Esophagus squamous epithelium (tissue), 4 donors: ENCODE measurements at regions not wholly inside any gene's neighbourhood (a gene's known extent, or its start where the extent isn't known, plus 50 kb on each side); places are given as distances from the start of the nearest gene placed in this dataset.
"Not testable (repeated sequence)": the region's sequence is repeated elsewhere in the genome, so short reads cannot be mapped to it uniquely, and the experiment has no call there.

Experiments
- POLR2A ChIP-seq, 4 donors: fragments of 450-650 bp; IDR thresholded peaks; one replicate each; pipeline ENCODE4 v1.6.1; 2017; ENCODE audit warnings: antibody characterized with exemption in 4 of 4, mild to moderate bottlenecking in 4 of 4, moderate library complexity in 3 of 4
- TF ChIP-seq, protein P1 (sequence below), 6 experiments: fragments of 450-650 bp in 4 of 6; fragments of 200-600 bp in 2 of 6; sonication (generic) in 2 of 6; IDR thresholded peaks; one replicate each; pipeline ENCODE4 v1.5.1; 2016 to 2019; ENCODE audit warnings: antibody characterized with exemption in 6 of 6, mild to moderate bottlenecking in 4 of 6, moderate library complexity in 4 of 6

- TF ChIP-seq POLR2A (IDR thresholded peaks at IDR 0.05), result not testable (repeated sequence)
- TF ChIP-seq, protein P1, sequence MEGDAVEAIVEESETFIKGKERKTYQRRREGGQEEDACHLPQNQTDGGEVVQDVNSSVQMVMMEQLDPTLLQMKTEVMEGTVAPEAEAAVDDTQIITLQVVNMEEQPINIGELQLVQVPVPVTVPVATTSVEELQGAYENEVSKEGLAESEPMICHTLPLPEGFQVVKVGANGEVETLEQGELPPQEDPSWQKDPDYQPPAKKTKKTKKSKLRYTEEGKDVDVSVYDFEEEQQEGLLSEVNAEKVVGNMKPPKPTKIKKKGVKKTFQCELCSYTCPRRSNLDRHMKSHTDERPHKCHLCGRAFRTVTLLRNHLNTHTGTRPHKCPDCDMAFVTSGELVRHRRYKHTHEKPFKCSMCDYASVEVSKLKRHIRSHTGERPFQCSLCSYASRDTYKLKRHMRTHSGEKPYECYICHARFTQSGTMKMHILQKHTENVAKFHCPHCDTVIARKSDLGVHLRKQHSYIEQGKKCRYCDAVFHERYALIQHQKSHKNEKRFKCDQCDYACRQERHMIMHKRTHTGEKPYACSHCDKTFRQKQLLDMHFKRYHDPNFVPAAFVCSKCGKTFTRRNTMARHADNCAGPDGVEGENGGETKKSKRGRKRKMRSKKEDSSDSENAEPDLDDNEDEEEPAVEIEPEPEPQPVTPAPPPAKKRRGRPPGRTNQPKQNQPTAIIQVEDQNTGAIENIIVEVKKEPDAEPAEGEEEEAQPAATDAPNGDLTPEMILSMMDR (IDR thresholded peaks at IDR 0.05), result not testable (repeated sequence)
These were observed 115.1 kb downstream of the TNFRSF13B start for GRCh38 chr17:16856846-16857245.
